ENCODE measurements at regions not wholly inside any gene's neighbourhood (a gene's known extent, or its start where the extent isn't known, plus 50 kb on each side); places are given as distances from the start of the nearest gene placed in this dataset.
A peak's percentile ranks its signal among the peaks of the same experiment; 100 is the strongest.

DNA sequence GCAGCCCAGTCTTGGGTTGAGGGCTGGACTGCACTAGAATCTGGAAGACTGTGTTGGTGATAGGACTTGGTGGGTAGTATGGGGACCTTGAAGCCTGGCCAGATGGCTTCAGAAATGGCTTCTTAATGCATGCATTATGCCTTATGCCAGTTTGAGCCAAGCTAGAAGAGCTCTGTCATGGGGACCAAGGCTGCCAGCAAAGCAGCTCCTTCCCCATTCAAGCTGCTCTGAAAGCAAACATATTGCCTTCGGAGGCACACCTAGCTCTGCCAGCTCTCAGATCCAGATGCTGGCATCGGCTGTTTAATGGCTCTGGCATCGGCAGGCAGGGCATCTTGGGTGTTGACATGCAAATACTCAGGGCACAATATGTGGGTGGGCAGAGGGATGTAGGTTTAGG lies 59.0 kb upstream of the IGFBP5 start:
- Histone ChIP-seq H3K4me1 (replicated peaks in 1 of 4; ENCODE audit: control insufficient read depth in 3 of 4, insufficient read depth in 4 of 4, low read length in 3 of 4) (no peaks in the 10 kb centered on the region), H3K23me2 (ENCODE audit: low read depth, low read length) (no peaks in the 10 kb centered on the region), H3K27ac (ENCODE audit: low read depth, low read length) (no peak overlapping the region), H4K5ac (ENCODE audit: insufficient read length, low read depth, low read length) (no peak overlapping the region), H3K79me2 (ENCODE audit: control insufficient read depth in 1 of 2, insufficient read depth in 2 of 2, low read length in 2 of 2) (no peaks in the 10 kb centered on the region), H4K91ac (replicated peaks; ENCODE audit: insufficient read length, low read length) (no peak overlapping the region), H3K4me2 (ENCODE audit: insufficient read depth in 1 of 2, low read depth in 2 of 2, low read length in 2 of 2) (no peak overlapping the region), H3K36me3 (ENCODE audit: control insufficient read depth in 2 of 4, insufficient read depth in 4 of 4, low read length in 3 of 4) (no peaks in the 10 kb centered on the region), H2BK12ac (ENCODE audit: low read depth, low read length) (no peak overlapping the region), H3K18ac (ENCODE audit: extremely low read depth, low read length) (no peak overlapping the region), H2BK20ac (ENCODE audit: low read length) (no peak overlapping the region), H3K56ac (replicated peaks; ENCODE audit: insufficient read length, low read depth, low read length) (no peak overlapping the region), H2BK15ac (ENCODE audit: low read length) (0 out of 2 replicates have a peak overlapping the region, but pooled peaks have one; percentile 72), H3K4ac (replicated peaks; ENCODE audit: insufficient read length, low read depth, low read length) (no peak overlapping the region), H3K14ac (ENCODE audit: insufficient read length) (no peak overlapping the region), H2BK5ac (ENCODE audit: low read depth, low read length) (no peak overlapping the region), H3K9ac (replicated peaks in 1 of 4; ENCODE audit: extremely low read depth in 1 of 4, low read depth in 3 of 4, low read length in 3 of 4) (no peak overlapping the region), H3K27me3 (replicated peaks in 1 of 4; ENCODE audit: control insufficient read depth in 3 of 4, extremely low read depth in 1 of 4, insufficient read depth in 3 of 4, low read length in 3 of 4) (no peaks in the 10 kb centered on the region), H3K79me1 (ENCODE audit: low read depth, low read length) (no peaks in the 10 kb centered on the region), H3K23ac (ENCODE audit: insufficient read length) (no peak overlapping the region), H2AFZ (ENCODE audit: low read length) (no peak overlapping the region), H2AK5ac (ENCODE audit: low read depth, low read length) (no peak overlapping the region), H4K8ac (ENCODE audit: extremely low read depth, insufficient read depth, low read length) (no peak overlapping the region), H3K9me3 (ENCODE audit: insufficient read depth in 2 of 2, low read depth in 1 of 2, low read length in 1 of 2) (0 out of 4 replicates have a peak, but pooled peaks cover 0 to 2% of the 10 kb centered on the region in 2 experiments), H2BK120ac (replicated peaks; ENCODE audit: low read depth, low read length) (no peak overlapping the region), H3K4me3 (ENCODE audit: extremely low read depth in 1 of 4, insufficient read depth in 2 of 4, low read depth in 3 of 4, low read length in 4 of 4) (no peak overlapping the region), H4K20me1 (replicated peaks in 1 of 2; ENCODE audit: control insufficient read depth in 1 of 2, insufficient read depth in 2 of 2, low read length in 2 of 2) (no peaks in the 10 kb centered on the region)
- DNase-seq (ENCODE audit: low read depth in 1 of 2, low spot score in 2 of 2) (no peak), FAIRE-seq (no peak)
- ChIA-PET POLR2A (ENCODE audit: partially characterized antibody) (no interaction called here), CTCF (ENCODE audit: partially characterized antibody) (interaction anchor here (0.7 to 7.9 kb wide), 12 partner anchors 9 to 959 kb away, joined by 3 to 54 read pairs (median 4); no protein-coding TSS in a partner anchor)
- 83% methylated on average over 3 of the region's 3 CpGs; no CpG with 5 or more reads in 1 of the 2 experiments for WGBS, 2 experiments (ENCODE audit: extremely low coverage in 1 of 2, insufficient coverage in 1 of 2, insufficient read length in 1 of 2, insufficient replicate concordance in 2 of 2, low coverage in 1 of 2, low lambda C conversion rate in 2 of 2, missing lambda C conversion rate in 1 of 2)
- TF ChIP-seq SIRT6 (IDR thresholded peaks at IDR 0.05; ENCODE audit: low read length), result no peak
- TF ChIP-seq SP4 (IDR thresholded peaks at IDR 0.05; ENCODE audit: low read length), result no peak
- TF ChIP-seq TAF1 (IDR thresholded peaks at IDR 0.05; ENCODE audit: low read depth, low read length), result no peak
- TF ChIP-seq TAF7 (optimal IDR thresholded peaks at IDR 0.05; ENCODE audit: borderline replicate concordance, low read depth, low read length), result no peak
- no peak for TF ChIP-seq KDM4A (IDR thresholded peaks at IDR 0.05; ENCODE audit: low read depth, low read length, severe bottlenecking)
- no peak for TF ChIP-seq POU5F1 (IDR thresholded peaks at IDR 0.05; ENCODE audit: low read depth, low read length)
- TF ChIP-seq GTF2F1 (IDR thresholded peaks at IDR 0.05; ENCODE audit: borderline replicate concordance, low read depth, low read length), result no peak
- no peak for TF ChIP-seq RXRA (IDR thresholded peaks at IDR 0.05; ENCODE audit: insufficient read depth, low read depth, low read length)
- TF ChIP-seq RFX5 (IDR thresholded peaks at IDR 0.05; ENCODE audit: borderline replicate concordance, low read depth, low read length), result no peak
- TF ChIP-seq YY1 (IDR thresholded peaks at IDR 0.05; ENCODE audit: low read depth, low read length), result no peak
- TF ChIP-seq RNF2 (IDR thresholded peaks at IDR 0.05; ENCODE audit: borderline replicate concordance, low read depth, low read length, missing control alignments, poor library complexity, severe bottlenecking), result no peak
- no peak for TF ChIP-seq CTCF (IDR thresholded peaks at IDR 0.05; ENCODE audit: control extremely low read depth in 1 of 3, insufficient read depth in 1 of 3, low read depth in 1 of 3, low read length in 3 of 3)

Data from H1 (cell line).